ENCODE measurements at regions not wholly inside any gene's neighbourhood (a gene's known extent, or its start where the extent isn't known, plus 50 kb on each side); places are given as distances from the start of the nearest gene placed in this dataset.

GRCh38 chr5:173742432-173742816 is 126.0 kb upstream of the BOD1 start:
- TF ChIP-seq, protein P1, sequence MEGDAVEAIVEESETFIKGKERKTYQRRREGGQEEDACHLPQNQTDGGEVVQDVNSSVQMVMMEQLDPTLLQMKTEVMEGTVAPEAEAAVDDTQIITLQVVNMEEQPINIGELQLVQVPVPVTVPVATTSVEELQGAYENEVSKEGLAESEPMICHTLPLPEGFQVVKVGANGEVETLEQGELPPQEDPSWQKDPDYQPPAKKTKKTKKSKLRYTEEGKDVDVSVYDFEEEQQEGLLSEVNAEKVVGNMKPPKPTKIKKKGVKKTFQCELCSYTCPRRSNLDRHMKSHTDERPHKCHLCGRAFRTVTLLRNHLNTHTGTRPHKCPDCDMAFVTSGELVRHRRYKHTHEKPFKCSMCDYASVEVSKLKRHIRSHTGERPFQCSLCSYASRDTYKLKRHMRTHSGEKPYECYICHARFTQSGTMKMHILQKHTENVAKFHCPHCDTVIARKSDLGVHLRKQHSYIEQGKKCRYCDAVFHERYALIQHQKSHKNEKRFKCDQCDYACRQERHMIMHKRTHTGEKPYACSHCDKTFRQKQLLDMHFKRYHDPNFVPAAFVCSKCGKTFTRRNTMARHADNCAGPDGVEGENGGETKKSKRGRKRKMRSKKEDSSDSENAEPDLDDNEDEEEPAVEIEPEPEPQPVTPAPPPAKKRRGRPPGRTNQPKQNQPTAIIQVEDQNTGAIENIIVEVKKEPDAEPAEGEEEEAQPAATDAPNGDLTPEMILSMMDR (IDR thresholded peaks at IDR 0.05; ENCODE audit: low read depth, low read length): no peak
- Histone ChIP-seq H3K36me3 (no peaks in the 10 kb centered on the region), H3K27ac (no peak overlapping the region), H3K27me3 (ENCODE audit: insufficient read depth, low read depth, severe bottlenecking) (no peaks in the 10 kb centered on the region), H3K4me3 (ENCODE audit: low read depth, low read length) (no peak overlapping the region), H3K9me3 (ENCODE audit: severe bottlenecking) (peaks cover 2% of the 10 kb centered on the region)
- no peak for DNase-seq

- Histone ChIP-seq H3K9me3 (ENCODE audit: severe bottlenecking) (peaks cover 2% of the 10 kb centered on the region), H3K36me3 (no peaks in the 10 kb centered on the region), H3K27ac (peak overlapping the region; percentile 71), H3K27me3 (ENCODE audit: insufficient read depth, low read depth, severe bottlenecking) (no peaks in the 10 kb centered on the region), H3K4me3 (ENCODE audit: low read depth, low read length) (no peak overlapping the region)
- peak; percentile 72 for DNase-seq
- TF ChIP-seq, protein P1 (IDR thresholded peaks at IDR 0.05; ENCODE audit: low read depth, low read length): no peak
Observed at GRCh38 chr5:173743641-173744343, 127.3 kb upstream of the BOD1 start.

GRCh38 chr5:173744551-173744950 is 128.1 kb upstream of the BOD1 start:
- peaks cover 2% of the 10 kb centered on the region for H3K9me3 ChIP-seq (ENCODE audit: severe bottlenecking)
- peak overlapping the region; percentile 71 for H3K27ac ChIP-seq
- H3K36me3 ChIP-seq: no peaks in the 10 kb centered on the region
- H3K27me3 ChIP-seq (ENCODE audit: insufficient read depth, low read depth, severe bottlenecking): no peaks in the 10 kb centered on the region
- no peak overlapping the region for H3K4me3 ChIP-seq (ENCODE audit: low read depth, low read length)
- TF ChIP-seq, protein P1 (IDR thresholded peaks at IDR 0.05; ENCODE audit: low read depth, low read length): no peak
- no peak for DNase-seq

GRCh38 chr5:173745123-173745522 is 128.7 kb upstream of the BOD1 start:
- Histone ChIP-seq H3K9me3 (ENCODE audit: severe bottlenecking) (peaks cover 2% of the 10 kb centered on the region), H3K36me3 (no peaks in the 10 kb centered on the region), H3K27me3 (ENCODE audit: insufficient read depth, low read depth, severe bottlenecking) (no peaks in the 10 kb centered on the region), H3K4me3 (ENCODE audit: low read depth, low read length) (no peak overlapping the region), H3K27ac (no peak overlapping the region)
- TF ChIP-seq, protein P1 (IDR thresholded peaks at IDR 0.05; ENCODE audit: low read depth, low read length): no peak
- no peak for DNase-seq

GRCh38 chr5:173745557-173745956 is 129.1 kb upstream of the BOD1 start:
- Histone ChIP-seq H3K4me3 (ENCODE audit: low read depth, low read length) (no peak overlapping the region), H3K36me3 (no peaks in the 10 kb centered on the region), H3K27me3 (ENCODE audit: insufficient read depth, low read depth, severe bottlenecking) (no peaks in the 10 kb centered on the region), H3K27ac (no peak overlapping the region), H3K9me3 (ENCODE audit: severe bottlenecking) (peaks cover 2% of the 10 kb centered on the region)
- no peak for DNase-seq
- TF ChIP-seq, protein P1 (IDR thresholded peaks at IDR 0.05; ENCODE audit: low read depth, low read length): no peak

All from WERI-Rb-1 (cell line).